ENCODE measurements at regions not wholly inside any gene's neighbourhood (a gene's known extent, or its start where the extent isn't known, plus 50 kb on each side); places are given as distances from the start of the nearest gene placed in this dataset.

DNA sequence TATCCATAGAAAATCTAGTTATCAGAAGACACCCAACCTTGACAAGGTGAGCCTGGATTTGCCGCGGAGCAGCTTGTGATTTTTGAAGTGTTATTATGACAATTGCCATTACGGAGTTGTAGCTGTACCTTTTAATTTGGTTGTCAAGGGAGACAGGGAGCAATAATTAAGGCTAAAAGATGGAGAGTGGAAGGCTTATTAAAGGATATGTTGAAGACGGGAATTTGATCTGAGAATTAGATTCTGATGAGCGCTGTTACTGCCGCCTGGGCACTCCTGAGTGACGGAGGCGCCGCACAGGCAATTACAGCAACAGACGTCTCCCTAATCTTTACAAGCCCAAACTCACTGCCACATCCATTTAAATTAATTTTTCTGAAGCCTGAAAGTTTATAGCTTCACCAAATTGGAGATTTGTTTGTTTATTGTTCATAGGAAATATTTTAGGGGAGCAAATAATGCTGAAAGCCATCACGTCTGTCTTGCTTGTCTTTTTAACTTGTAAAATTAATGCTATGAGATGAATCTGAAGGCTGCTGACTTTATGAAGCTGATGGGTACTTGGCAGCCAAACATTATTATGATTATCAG lies 475.0 kb upstream of the ADARB2 start:
- Histone ChIP-seq H3K9me3 (no peaks in the 10 kb centered on the region), H3K27ac (no peak overlapping the region), H3K27me3 (no peaks in the 10 kb centered on the region), H3K4me3 (no peak overlapping the region), H3K36me3 (ENCODE audit: low read depth, missing control alignments) (no peaks in the 10 kb centered on the region), H3K4me1 (no peaks in the 10 kb centered on the region)
- no peak for DNase-seq
- TF ChIP-seq POLR2A (IDR thresholded peaks at IDR 0.05) = no peak
- TF ChIP-seq, protein P1, sequence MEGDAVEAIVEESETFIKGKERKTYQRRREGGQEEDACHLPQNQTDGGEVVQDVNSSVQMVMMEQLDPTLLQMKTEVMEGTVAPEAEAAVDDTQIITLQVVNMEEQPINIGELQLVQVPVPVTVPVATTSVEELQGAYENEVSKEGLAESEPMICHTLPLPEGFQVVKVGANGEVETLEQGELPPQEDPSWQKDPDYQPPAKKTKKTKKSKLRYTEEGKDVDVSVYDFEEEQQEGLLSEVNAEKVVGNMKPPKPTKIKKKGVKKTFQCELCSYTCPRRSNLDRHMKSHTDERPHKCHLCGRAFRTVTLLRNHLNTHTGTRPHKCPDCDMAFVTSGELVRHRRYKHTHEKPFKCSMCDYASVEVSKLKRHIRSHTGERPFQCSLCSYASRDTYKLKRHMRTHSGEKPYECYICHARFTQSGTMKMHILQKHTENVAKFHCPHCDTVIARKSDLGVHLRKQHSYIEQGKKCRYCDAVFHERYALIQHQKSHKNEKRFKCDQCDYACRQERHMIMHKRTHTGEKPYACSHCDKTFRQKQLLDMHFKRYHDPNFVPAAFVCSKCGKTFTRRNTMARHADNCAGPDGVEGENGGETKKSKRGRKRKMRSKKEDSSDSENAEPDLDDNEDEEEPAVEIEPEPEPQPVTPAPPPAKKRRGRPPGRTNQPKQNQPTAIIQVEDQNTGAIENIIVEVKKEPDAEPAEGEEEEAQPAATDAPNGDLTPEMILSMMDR (IDR thresholded peaks at IDR 0.05) = no peak
- intact Hi-C loops (cut with DNase I; ENCODE audit: low total_unique reads) = no loop called here
- 47% methylated on average over 11 of the region's 11 CpGs for WGBS, 2 donors

DNA sequence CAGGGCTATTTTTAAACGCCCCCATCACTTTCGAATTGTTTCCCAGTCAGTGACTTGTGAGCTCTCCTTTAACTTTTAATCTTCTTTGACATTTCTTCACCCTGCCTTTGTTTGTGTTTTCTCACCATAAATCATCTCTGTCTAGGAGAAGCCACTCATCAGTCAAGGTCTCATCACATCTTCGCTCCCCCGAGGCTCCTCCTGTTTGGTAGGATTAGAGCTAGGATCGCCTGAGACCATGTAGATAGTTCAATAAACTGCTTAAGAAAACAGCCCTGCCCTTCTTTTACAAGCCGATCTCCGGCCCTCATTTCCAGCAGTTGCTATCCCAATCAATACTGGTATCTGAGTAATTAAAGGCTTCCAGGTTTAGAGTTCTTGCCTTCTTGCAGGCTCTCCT lies 472.8 kb upstream of the ADARB2 start:
- no peak overlapping the region for H3K4me3 ChIP-seq
- no peak overlapping the region for H3K27ac ChIP-seq
- 27 to 37% methylated on average over 7 of the region's 7 CpGs for WGBS, 2 donors
- H3K27me3 ChIP-seq = no peaks in the 10 kb centered on the region
- H3K9me3 ChIP-seq = no peaks in the 10 kb centered on the region
- DNase-seq = no peak
- intact Hi-C loops (cut with DNase I; ENCODE audit: low total_unique reads) = no loop called here
- H3K4me1 ChIP-seq = no peaks in the 10 kb centered on the region
- H3K36me3 ChIP-seq (ENCODE audit: low read depth, missing control alignments) = no peaks in the 10 kb centered on the region
- TF ChIP-seq POLR2A (IDR thresholded peaks at IDR 0.05) = no peak
- TF ChIP-seq, protein P1 (IDR thresholded peaks at IDR 0.05) = no peak

GRCh38 chr10:2208106-2208505 lies 470.8 kb upstream of the ADARB2 start:
- 63 to 64% methylated on average over 7 of the region's 7 CpGs for WGBS, 2 donors
- Histone ChIP-seq H3K4me1 (no peaks in the 10 kb centered on the region), H3K4me3 (peak overlapping the region; percentile 20 to 49), H3K36me3 (ENCODE audit: low read depth, missing control alignments) (no peaks in the 10 kb centered on the region), H3K27ac (no peak overlapping the region), H3K27me3 (no peaks in the 10 kb centered on the region), H3K9me3 (no peaks in the 10 kb centered on the region)
- TF ChIP-seq, protein P1 (IDR thresholded peaks at IDR 0.05) = no peak
- no peak for TF ChIP-seq POLR2A (IDR thresholded peaks at IDR 0.05)
- intact Hi-C loops (cut with DNase I; ENCODE audit: low total_unique reads) = no loop called here
- no peak for DNase-seq

- intact Hi-C loops (cut with DNase I; ENCODE audit: low total_unique reads) = no loop called here
- DNase-seq = peak; percentile 77
- WGBS, 2 donors = 68 to 73% methylated on average over 19 to 27 of the region's 27 CpGs
- H3K36me3 ChIP-seq (ENCODE audit: low read depth, missing control alignments) = no peaks in the 10 kb centered on the region
- H3K9me3 ChIP-seq = no peaks in the 10 kb centered on the region
- no peak overlapping the region for H3K27ac ChIP-seq
- peak overlapping the region; percentile 20 to 49 for H3K4me3 ChIP-seq
- H3K4me1 ChIP-seq = no peaks in the 10 kb centered on the region
- no peaks in the 10 kb centered on the region for H3K27me3 ChIP-seq
- TF ChIP-seq, protein P1 (IDR thresholded peaks at IDR 0.05) = no peak
- no peak for TF ChIP-seq POLR2A (IDR thresholded peaks at IDR 0.05)
Measured at GRCh38 chr10:2207246-2207922, 470.1 kb upstream of the ADARB2 start.

DNA sequence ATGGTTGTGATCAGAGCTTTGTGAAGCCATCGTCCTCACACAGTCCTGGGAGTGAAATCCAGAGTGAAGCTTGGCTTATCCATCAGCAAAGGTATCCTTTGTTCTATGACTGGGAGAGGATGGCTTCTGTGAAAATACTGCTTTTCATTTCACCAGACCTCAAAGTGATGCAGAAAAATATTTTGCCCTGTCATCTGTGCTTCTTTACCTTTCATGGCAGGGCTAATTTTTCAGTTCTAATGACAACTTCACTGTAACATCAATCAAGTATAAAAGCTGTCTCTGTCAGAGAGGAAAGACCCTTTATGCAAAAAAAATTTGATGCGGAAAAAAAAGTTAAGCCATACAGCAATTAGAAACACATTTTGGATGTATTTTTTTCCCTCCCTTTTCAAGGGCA lies 468.1 kb upstream of the ADARB2 start:
- intact Hi-C loops (cut with DNase I; ENCODE audit: low total_unique reads) = no loop called here
- Histone ChIP-seq H3K4me3 (no peak overlapping the region), H3K27me3 (no peaks in the 10 kb centered on the region), H3K36me3 (ENCODE audit: low read depth, missing control alignments) (no peaks in the 10 kb centered on the region), H3K4me1 (no peaks in the 10 kb centered on the region), H3K27ac (no peak overlapping the region), H3K9me3 (no peaks in the 10 kb centered on the region)
- TF ChIP-seq POLR2A (IDR thresholded peaks at IDR 0.05) = no peak
- no peak for DNase-seq
- 73 to 86% methylated on average over 2 of the region's 2 CpGs for WGBS, 2 donors
